NOMO-1 treated with DMSO at 0.1 percent for 48 hours (cell line): ENCODE measurements at regions not wholly inside any gene's neighbourhood (a gene's known extent, or its start where the extent isn't known, plus 50 kb on each side); places are given as distances from the start of the nearest gene placed in this dataset.

ENCODE experiments used
- DNase-seq: peaks from one replicate; lab custom pipeline; 2025; ENCODE audit not compliant: unreplicated experiment; lab: John Stamatoyannopoulos, UW

DNA sequence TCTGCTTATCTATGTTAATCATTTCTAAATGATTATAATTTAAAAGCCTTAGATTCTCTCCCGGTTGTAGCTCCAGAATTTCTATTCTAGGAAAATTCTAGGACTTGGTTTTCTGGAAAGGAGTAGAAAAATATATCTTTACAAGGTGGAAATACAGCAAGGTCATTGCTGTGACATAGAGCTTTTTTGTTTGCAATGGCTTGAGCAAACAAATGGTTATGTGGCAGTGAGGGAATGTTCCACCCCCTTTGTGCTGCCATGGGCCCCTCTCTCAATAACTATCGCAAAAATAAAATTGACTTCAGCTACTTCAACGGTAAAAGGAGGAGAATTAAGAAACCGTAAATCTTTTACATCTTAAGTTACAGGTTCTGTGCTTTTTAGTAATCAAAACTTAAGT is 517.1 kb downstream of the EPHA3 start:
- DNase-seq = no peak

DNA sequence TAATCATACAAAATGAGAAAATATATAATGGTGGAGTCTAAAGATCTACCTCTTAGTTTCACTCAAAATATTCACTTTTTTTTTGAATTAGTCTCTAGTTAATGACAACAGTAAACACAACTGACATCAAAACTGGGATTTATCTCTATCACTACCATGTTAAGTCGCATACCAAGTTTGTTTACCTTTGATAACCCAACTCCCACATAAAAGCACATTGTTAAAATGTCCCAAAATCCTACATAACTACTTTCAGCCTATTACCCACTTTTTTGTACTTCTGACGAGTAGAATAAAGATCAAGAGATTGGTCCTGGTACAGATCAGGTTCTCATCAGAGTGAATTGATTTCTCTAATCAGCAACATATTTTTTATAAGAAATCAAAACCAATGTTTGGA is 518.5 kb downstream of the EPHA3 start:
- DNase-seq = no peak

DNA sequence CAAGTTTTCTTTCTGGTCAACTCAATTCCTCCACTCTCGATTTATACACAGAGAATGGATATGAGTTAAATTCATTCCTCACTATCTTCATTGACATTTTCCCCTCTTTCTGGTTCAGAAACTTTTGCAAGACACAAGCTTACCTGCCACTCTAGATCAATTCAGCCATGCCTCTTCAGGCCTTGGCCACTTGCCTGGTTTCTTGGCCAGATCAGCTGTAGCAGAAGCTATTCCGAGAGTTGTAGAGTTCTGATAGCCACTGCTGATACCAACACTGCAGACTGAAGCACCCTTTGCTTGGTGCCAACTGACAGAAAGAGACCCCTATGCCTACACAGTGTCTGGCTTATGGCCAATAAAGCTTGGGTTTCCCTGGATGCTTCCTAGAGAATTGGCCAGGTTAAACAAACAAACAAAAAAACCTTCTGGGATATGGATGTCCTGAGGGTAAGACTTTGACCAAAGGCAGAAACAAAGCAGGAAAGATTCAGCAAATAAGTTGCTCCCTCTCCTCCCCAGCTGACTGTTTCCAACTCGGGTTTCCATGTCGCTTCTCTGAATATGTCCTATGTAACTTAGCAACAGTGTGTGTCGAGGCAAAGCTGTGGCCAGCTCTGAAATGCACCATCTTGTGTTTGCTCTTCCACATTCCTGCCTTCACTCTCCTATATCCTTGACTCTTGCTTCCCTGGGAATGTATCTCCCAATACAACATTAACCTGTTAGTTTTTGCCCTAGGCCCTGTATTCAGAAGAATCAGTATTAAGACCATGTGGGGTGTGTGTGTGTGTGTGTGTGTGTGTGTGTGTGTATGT is 521.6 kb downstream of the EPHA3 start:
- DNase-seq = no peak

DNA sequence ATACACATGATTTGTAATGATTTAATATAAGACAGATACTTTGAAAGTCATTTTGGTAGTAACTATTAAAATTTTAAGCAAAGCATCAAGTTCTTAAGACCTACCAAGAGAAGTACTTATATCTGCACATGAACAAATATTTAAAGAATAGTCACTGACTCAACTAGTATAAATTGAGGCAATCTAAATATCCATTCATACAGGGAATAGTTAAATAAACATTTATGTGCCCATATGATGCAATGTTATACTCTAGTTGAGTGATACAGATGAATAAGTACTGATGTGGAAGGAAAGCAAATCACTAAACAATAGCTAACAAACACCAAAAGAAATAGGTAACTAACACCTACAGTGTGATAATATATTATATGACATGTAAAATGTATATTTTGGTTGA is 527.7 kb downstream of the EPHA3 start:
- no peak for DNase-seq

DNA sequence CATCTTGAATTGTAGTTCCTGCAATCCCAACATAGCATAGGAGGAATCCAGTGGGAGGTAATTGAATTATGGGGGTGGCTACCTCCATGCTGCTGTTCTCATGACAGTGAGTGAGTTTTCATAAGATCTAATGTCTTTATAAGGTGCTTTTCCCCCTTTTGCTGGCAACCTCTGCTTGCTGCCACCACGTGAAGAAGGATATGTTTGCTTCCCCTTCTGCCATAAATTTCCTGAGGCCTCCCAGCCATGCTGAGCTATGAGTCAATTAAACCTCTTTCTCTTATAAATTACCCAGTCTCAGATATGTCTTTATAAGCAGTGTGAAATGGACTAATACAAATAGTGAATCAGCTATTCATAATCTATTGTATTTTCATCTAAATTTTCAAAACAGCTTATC is 537.3 kb downstream of the EPHA3 start:
- DNase-seq = no peak

DNA sequence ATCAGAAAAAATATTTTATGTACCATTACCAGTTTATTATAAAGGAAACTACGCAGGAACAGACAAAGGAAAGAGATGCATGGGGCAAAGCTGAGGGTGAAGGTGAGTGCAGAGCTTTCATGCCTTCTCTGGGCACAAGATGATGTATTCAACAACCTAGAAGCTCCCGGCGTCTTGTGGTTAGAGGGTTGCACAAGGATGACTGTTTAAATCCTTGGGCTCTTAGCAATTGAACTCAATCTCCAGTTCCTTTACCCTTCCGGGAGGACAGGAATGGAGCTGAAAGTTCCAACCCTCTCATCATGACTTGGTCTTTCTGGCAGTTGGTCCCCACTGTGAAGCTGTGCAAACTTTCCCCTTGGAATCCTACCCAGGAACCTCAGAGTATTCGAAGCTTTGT is 542.0 kb downstream of the EPHA3 start:
- no peak for DNase-seq

DNA sequence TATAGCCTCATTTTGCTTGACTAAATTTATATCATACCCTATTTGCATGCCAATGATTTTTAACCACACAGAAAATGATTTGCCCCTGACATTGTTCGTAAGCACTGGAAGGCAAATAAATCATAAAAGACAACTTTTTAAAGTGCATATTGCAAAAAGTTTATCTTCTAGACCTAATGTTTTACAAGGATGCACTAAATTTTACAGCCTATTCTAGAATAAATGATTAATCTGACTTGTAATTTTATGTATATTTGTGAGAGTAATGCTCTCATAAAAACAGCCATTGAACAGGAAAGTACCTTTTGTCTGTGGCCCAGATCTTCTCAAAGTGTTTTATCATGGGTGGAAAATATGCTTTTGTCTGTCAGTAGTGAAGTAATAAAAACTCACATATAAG is 546.6 kb downstream of the EPHA3 start:
- no peak for DNase-seq

DNA sequence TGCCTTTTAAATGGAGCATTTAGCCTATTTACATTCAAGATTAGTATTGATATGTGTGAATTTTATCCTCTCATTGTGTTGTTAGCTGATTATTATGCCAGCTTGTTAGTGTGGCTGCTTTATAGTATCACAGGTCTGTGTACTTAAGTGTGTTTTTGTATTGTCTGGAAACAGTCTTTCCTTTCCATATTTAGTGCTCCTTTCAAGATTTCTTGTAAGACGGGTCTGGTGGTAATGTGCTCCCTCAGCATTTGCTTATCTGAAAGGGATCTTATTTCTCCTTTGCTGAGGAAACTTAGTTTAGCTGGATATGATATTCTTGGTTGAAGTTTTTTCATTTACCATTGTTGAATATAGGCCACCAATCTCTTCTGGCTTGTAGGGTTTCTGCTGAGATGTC is 549.0 kb downstream of the EPHA3 start:
- DNase-seq = no peak

DNA sequence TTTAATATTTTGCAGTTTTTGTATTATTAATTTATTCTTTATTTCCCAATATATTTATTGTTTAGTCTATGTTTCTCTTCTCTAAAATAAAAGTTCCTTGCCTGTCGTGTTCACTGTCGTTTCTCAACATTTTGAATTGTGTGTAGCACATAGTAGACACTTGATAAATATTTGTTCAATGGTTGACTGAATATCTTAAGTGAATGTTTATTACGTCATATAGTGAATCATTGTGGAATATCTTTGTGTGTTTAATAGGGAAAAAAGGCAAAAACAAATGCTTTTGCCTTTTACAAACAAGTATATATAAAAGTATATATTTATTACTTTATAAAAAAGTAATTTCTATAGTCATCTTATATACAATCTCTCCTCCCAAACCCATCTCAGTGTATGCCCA is 572.3 kb downstream of the EPHA3 start:
- no peak for DNase-seq

DNA sequence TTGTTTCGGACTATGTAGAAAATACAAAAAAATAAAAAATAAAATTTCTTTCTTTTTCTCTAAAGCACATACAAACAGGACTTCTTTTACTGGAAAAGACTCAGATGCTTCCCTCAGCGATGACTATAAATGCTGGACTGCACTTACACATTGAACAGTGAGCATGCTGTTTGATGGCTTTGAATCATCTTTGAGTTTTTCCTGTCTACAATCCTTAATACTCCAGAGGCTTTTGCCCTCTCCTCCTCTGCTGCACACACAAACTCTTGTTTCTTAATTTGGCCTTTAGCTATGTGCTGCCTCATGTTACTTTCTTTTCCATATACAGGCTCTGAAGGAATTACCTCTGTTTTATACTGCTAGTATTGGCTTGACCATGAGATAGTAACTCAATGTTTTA is 575.1 kb downstream of the EPHA3 start:
- DNase-seq = no peak

DNA sequence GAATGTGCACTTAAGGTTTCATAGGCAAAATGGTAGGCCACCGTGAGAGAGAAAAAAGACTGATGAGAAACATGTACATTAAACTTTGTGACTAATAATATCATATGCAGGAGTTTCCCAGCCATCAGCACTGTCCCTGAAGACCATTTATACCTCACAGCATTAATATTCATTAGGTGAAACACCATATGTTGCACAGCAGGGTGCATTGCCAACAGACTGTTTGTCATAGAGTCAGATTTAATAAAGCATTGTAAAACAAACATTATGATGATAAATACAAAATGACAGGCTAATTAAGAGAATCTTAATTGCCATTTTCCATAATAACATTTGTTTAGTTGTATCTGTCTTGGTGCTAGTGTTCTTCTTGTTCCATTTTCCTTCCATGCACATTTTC is 578.3 kb downstream of the EPHA3 start:
- no peak for DNase-seq

DNA sequence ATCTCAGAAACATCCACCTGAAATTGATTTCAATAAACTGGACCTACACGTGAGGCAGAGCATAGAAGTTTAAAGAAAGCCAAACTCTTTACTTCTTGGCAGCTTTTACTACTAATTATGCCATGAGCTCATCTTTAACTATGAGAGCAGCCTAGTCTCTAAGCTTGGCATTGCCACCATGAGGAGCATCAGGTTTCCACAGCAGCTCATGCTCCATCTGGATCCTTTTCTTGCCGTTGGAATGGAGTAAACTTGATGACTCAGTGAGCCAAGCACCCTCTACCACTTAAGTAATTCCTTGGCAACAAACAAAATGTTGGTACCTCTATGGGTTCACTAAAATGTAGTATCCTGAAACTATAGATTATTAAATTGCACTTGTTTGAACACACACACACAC is 583.2 kb downstream of the EPHA3 start:
- DNase-seq = no peak

DNA sequence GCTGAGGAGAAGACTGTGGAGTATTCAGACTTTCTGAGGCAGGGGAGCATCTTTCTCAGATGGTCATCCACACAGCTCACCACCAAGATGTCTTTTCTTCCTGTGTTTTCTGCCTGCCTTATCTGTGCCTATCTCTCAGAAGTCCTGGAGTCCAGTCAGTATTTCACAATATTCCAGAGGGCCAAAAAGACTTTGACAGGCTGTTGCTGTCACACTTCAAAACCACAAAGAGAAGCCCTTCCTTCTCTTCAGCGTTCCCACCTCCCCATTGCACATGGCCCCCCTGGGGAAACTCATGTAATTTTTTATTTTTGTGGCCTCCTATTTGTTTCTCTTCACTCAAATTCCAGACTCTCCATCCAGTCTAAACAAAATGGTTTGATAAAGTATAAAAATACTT is 585.2 kb downstream of the EPHA3 start:
- DNase-seq = no peak

DNA sequence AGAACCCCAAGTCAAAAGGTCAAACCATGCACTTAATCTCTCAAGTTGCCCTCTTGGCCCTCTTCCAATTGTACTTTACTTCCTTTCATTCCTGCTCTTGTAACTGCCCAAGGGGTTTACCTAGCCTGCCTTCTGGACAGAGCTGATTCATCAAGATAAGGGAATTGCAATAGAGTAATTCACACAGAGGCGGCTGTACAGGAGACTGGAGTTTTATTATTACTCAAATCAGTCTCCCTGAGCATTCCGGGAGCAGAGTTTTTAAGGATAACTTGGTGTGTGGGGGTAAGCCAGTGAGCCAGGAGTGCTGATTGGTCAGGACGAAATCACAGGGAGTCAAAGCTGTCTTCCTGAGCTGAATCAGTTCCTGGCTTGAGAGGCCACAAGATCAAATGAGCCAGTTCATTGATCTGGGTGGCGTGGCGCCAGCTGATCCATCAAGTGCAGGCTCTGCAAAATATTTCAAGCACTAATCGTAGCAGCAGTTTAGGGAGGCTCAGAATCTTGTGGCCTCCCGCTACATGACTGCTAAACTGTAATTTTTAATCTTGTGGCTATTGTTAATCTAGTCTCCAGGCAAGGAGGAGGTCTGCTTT is 590.0 kb downstream of the EPHA3 start:
- DNase-seq = no peak

DNA sequence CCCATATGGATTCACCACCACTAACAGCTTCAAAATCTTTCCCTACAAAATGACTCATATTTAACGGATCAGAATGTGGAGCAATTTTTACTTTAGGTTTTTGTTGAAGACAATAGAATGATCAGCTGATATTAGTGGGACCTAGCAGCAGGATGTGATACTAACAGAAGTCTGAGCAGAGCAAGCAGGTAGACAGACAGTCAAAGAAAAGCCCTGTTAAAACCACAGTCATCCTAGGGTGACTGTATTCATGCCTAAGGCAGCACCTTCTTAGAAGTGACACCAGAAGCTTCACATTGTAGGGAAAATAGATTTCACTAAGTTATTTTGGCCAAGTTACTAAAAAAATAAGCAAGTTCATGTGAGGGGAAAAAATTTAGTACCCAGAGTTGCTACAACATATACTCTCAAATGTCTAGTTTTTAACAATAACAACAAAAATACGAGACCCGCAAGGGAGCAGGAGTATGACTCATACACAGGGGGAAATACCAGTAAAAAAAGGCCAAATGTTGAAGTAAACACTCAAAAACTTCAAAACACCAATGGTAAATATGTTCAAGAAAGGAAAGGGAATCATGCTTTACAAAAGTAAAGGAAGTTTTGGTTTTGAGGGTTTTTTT is 590.9 kb downstream of the EPHA3 start:
- no peak for DNase-seq

DNA sequence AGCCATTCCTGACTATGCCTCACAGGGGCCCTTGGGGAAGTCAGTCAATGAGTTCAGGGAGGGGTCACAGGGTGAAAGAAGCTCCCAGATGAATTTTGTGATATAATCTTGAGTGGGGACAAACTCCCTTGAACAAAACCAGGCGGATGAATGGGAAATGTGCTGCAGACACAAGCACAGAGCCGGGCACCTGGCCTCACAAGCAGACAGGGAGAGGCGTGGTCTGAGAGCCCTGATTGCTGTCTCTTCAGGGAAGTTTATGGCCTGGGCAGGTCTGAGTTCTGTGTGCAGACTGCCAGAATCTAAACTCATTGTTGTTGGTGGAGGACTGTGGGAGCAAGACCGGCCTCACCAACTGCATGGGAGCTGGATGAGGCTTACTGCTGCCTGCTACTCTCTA is 591.8 kb downstream of the EPHA3 start:
- no peak for DNase-seq

DNA sequence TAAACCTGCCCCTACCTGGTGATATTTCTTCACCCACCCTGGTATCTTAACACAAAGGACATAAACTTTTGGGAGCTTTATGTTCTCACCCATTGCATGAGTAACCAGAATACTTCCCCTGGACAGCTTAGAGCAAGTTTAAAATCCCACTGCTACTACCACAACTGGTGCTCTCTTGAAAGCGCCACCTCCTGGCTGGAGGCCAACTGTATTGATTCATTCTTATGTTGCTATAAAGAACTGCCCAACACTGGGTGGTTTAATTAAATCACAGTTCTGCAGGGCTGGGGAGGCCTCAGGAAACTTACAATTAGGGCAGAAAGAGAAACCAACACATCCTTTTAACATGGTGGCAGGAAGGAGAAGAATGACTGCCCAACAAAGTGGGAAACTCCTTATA is 592.4 kb downstream of the EPHA3 start:
- no peak for DNase-seq

DNA sequence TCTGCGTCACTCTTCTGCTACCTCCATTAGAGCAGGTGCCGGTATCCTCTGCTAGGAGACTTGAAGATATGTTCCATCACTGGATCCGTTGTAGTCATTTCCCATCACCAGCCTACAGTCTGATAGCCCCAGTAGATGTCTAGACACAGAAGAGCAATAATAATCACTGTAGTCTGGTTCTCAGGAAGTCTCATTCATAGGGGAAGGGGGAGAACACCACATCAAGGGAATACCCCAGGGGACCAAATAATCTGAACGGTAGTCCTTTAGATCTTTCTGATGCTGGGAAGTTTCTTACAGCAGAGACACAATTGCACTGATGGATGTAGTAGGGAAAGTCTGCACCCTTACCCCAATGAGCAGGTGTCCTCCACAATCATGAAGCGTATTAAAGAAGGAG is 595.0 kb downstream of the EPHA3 start:
- DNase-seq = no peak

DNA sequence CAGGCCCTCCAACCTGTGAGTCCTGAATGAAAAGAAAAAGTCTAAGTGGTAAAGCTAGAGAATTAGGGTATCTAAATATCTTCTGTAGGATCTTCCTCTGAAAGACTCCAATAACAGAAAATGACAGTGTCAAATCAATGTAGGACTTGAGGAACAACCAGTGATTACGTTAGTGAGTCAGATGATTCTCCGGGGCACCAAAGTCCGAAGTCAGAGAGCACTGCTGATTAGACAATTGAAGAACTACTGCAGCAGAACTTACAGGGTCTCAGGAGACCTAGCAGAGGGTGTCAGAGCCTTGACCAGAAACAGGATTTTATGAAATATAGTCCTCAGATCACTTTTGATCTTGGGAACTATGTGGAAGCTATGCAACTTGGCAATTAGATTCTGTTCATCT is 605.8 kb downstream of the EPHA3 start:
- DNase-seq = no peak

DNA sequence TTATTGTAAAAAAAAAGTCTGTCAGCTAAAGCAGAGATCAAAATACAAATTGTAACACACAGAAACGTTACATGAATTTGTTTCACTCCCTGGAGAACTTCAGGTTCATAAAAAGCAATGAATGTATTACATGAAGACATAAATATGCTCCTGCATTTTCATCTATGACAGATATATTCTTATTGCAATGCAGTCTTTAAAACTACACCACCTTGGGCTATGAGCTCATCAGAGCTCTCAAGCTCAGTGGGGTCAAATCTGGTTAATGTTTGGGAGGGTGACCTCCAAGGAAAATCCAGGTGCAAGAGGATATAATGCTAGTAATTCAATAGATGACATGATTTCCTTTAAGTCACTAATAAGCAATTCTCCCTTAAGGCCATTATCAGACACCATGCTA is 606.8 kb downstream of the EPHA3 start:
- DNase-seq = no peak

DNA sequence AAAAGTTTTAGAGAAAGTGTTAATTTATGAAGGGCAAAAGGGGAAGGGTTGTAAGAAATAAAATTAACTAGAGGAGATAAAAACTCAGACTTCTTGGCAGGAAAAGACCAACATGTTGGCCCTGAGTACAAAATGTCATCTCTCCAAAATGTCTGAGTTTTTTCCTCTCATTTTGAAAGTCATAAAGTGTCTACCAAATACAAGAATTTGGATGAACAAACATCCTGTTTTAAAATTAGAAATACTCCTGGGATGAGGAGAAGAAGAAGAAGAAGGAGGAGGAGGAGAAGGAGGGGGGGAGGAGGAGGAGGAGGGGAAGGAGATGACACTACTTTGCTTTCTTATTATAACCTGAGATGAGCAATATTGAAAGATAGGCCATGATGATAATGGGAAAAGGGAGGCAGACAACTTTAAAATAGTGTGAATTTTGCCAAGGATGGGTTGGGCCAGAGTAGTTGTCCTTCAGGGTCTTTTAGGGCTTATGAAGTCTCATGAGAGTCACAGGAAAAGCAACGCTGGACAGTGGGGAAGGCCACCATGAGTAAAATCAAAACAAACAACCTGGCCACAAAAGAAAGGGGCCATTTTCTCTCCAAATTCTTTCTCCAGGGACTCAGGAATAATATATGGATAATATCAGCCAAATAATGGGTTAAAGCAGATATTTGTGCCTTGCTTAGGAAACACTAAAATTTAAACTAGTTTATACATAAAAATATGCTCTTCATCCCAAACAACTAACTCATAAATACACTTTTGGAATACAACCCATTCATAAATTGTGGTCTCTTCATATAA is 632.9 kb downstream of the EPHA3 start:
- DNase-seq = no peak

DNA sequence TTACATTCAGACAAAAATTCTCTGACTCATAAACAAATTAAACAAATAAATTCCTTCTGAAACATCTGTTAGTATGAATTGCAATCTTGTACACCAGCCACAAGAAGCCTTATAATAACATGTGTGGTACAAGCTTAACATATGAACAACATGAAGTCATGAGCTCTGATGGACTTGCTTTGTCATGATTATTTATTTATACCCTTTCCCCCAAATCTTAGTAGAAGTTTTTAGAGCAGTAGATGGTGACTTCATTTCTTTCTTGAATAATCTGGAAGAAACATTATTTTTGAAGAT is 633.4 kb downstream of the EPHA3 start:
- DNase-seq = no peak
